NCI-H2196 (cell line): ENCODE measurements at regions not wholly inside any gene's neighbourhood (a gene's known extent, or its start where the extent isn't known, plus 50 kb on each side); places are given as distances from the start of the nearest gene placed in this dataset.

Experiments used
- DNase-seq: peaks from one replicate; lab custom pipeline; 2025; ENCODE audit not compliant: unreplicated experiment; lab: John Stamatoyannopoulos, UW

- DNase-seq, result no peak
Measured at GRCh38 chr16:86286991-86287663, 223.2 kb upstream of the FOXF1 start.

- no peak for DNase-seq
Measured at GRCh38 chr16:86287664-86288201, 222.6 kb upstream of the FOXF1 start.

- DNase-seq, result no peak
Measured at GRCh38 chr16:86288716-86289294, 221.5 kb upstream of the FOXF1 start.

- no peak for DNase-seq
Measured at GRCh38 chr16:86289304-86289703, 221.0 kb upstream of the FOXF1 start.

GRCh38 chr16:86289907-86290306 lies 220.4 kb upstream of the FOXF1 start:
- DNase-seq, result no peak

- DNase-seq, result no peak
Measured at GRCh38 chr16:86291491-86291890, 218.8 kb upstream of the FOXF1 start.

- DNase-seq, result no peak
Measured at GRCh38 chr16:86292171-86292775, 218.1 kb upstream of the FOXF1 start.

- no peak for DNase-seq
Measured at GRCh38 chr16:86292942-86293341, 217.4 kb upstream of the FOXF1 start.

- no peak for DNase-seq
Measured at GRCh38 chr16:86293906-86294305, 216.4 kb upstream of the FOXF1 start.

GRCh38 chr16:86294535-86295196 lies 215.7 kb upstream of the FOXF1 start:
- DNase-seq, result no peak

- DNase-seq, result no peak
Measured at GRCh38 chr16:86296256-86296655, 214.1 kb upstream of the FOXF1 start.

GRCh38 chr16:86297391-86297790 lies 212.9 kb upstream of the FOXF1 start:
- no peak for DNase-seq

GRCh38 chr16:86297866-86298757 lies 212.2 kb upstream of the FOXF1 start:
- no peak for DNase-seq

GRCh38 chr16:86298758-86299134 lies 211.6 kb upstream of the FOXF1 start:
- no peak for DNase-seq

- DNase-seq, result no peak
Measured at GRCh38 chr16:86299882-86300610, 210.3 kb upstream of the FOXF1 start.

GRCh38 chr16:86300746-86301481 lies 209.4 kb upstream of the FOXF1 start:
- DNase-seq, result no peak

- DNase-seq, result no peak
Measured at GRCh38 chr16:86302421-86303109, 207.8 kb upstream of the FOXF1 start.

GRCh38 chr16:86303787-86304678 lies 206.3 kb upstream of the FOXF1 start:
- no peak for DNase-seq
